SU-DHL-6 (cell line): ENCODE measurements at regions not wholly inside any gene's neighbourhood (a gene's known extent, or its start where the extent isn't known, plus 50 kb on each side); places are given as distances from the start of the nearest gene placed in this dataset.

ENCODE experiments used
- CTCF ChIP-seq: fragments of 200-600 bp; sonication (generic); IDR thresholded peaks from one replicate; pipeline ENCODE4 v1.5.1; 2017; ENCODE audit warnings: antibody characterized with exemption, mild to moderate bottlenecking, low read length, moderate library complexity; ENCODE audit not compliant: insufficient read depth, poor library complexity, severe bottlenecking
- EZH2phosphoT487 ChIP-seq: fragments of 200-600 bp; sonication (generic), shearing (Covaris generic); conservative IDR thresholded peaks from 2 replicates; pipeline ENCODE4 v1.6.1; 2018; ENCODE audit warnings: mild to moderate bottlenecking, antibody characterized with exemption, low read length, moderate library complexity, mixed read lengths

GRCh38 chr5:38207343-38207742 is 51.0 kb upstream of the EGFLAM start:
- TF ChIP-seq CTCF (no peak), EZH2phosphoT487 (no peak)
